ENCODE measurements at regions not wholly inside any gene's neighbourhood (a gene's known extent, or its start where the extent isn't known, plus 50 kb on each side); places are given as distances from the start of the nearest gene placed in this dataset.

DNA sequence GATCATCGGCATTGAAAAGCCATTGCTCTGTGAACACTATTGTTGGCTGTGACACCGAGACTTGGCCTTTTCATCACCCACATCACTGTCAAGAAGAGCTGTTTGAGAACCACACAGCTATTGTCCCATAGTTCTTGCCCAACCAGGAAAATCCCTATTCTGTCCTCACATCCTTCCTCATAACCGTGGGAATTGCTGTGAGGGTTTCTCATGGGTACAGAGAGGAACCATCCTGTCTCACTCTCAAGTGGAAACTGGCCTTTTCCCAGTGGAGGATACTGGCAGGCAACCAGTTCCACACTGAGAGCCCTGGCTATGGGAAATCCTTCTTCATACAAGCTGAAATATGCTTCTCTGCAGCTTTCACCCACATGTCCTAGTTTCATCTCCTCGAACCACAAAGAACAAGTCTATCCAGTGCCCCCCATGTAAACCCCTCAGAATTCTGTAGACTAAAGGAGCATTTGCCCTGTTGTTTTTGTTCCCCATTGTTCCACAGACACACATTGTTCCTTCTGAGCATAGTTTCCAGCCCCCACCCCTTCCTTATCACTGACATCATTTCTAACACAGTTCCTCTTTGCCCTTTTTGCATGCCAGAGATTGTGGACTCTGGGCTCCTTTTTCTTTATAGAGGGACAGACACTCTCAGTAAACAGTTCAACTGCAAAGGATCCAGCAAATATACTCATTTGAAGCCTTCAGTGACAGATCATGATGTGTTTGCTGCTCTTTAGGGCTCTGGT, 57.8 kb upstream of the C5orf46 start:
- TF ChIP-seq POLR2AphosphoS5 (IDR thresholded peaks at IDR 0.05): no peak
- TF ChIP-seq, protein P1, sequence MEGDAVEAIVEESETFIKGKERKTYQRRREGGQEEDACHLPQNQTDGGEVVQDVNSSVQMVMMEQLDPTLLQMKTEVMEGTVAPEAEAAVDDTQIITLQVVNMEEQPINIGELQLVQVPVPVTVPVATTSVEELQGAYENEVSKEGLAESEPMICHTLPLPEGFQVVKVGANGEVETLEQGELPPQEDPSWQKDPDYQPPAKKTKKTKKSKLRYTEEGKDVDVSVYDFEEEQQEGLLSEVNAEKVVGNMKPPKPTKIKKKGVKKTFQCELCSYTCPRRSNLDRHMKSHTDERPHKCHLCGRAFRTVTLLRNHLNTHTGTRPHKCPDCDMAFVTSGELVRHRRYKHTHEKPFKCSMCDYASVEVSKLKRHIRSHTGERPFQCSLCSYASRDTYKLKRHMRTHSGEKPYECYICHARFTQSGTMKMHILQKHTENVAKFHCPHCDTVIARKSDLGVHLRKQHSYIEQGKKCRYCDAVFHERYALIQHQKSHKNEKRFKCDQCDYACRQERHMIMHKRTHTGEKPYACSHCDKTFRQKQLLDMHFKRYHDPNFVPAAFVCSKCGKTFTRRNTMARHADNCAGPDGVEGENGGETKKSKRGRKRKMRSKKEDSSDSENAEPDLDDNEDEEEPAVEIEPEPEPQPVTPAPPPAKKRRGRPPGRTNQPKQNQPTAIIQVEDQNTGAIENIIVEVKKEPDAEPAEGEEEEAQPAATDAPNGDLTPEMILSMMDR (IDR thresholded peaks at IDR 0.05): no peak

All from esophagus muscularis mucosa (tissue), 3 donors.